ENCODE measurements at regions not wholly inside any gene's neighbourhood (a gene's known extent, or its start where the extent isn't known, plus 50 kb on each side); places are given as distances from the start of the nearest gene placed in this dataset.

DNA sequence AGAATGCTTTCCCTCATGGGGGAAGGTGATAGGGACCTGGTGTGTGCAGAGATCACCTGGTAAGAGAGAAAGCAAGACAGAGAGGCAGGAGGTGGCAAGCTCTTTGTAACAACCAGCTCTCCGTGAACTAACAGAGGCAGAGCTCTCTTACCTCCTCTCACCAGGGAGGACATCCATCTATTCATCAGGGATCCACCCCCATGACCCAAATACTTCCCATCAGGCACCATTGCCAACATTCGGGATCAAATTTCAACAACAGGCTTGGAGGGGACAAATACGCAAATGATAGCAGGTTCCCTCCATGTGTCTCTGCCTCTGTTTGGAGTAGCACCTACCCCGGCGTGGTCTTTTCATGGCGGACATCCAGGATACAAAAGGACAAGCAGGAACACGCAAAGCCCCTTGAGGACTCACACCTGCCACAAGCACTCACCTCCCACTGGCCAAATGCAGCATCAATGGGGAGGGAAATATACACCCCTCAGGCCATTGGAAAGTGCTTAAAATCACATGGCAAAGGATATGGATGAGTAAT lies 431.2 kb upstream of the AUTS2 start:
- DNase-seq (ENCODE audit: low spot score), result no peak

GRCh38 chr7:69169386-69169785 lies 428.9 kb upstream of the AUTS2 start:
- no peak for DNase-seq (ENCODE audit: low spot score)

GRCh38 chr7:69172357-69173077 lies 425.8 kb upstream of the AUTS2 start:
- no peak for DNase-seq (ENCODE audit: low spot score)

DNA sequence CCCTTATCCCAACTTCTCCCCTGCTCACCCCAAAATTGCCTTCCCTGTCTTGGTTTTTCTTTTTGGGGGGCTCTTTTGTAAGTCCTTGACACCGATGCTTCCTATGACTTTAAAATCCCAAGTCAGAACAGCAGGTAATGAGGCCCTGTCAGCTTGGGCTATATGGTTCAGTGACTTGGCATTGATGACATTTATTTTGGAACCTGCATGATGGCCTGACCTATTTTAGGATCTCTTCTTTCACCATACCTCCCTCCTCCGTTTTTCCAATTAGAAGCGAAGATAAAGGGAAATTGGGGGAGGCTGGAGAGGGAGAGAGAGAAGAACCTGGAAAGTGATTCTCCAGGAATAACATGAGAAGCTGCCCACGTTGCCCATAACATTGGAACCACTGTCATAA lies 424.9 kb upstream of the AUTS2 start:
- no peak for DNase-seq (ENCODE audit: low spot score)

DNA sequence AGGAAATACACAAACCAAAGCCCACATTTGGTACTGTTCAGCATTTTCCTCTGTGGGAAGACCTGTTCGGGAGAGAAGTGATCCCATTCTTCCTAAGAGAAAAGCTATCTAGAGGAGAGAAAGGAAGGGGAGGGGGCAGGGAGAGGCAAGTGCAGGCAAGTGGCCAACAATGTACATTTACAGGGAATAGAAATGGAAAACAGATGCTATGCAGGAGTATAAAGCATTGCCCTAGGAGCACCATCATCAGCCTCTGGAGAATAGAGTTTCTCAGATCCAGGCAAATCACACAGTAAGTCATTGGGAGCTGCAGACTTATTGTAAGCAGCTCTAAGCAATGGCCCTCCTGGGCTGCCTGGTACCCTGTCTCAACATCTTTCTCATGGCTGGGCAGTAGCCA lies 424.4 kb upstream of the AUTS2 start:
- no peak for DNase-seq (ENCODE audit: low spot score)

DNA sequence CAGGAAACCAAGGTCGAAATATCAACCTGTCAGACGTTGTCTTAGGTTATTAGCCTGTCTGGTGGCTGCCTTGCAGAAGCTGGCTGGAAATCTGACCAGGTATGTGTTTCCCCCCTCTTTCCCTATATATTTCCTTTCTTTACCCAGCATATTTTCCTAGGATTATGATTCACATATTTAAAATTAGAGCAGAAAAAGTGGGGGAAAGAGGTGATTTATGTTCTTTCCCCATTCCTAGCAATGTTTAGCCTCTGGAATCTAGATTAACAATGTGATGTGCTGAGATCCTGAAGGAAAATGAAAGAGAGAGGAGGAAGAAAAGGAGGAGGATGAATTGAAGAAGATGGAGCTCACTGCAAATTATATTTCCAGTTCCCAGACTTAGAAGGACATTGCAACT lies 421.4 kb upstream of the AUTS2 start:
- no peak for DNase-seq (ENCODE audit: low spot score)

- DNase-seq (ENCODE audit: low spot score), result no peak
Observed at GRCh38 chr7:69177461-69177861, 420.8 kb upstream of the AUTS2 start.

DNA sequence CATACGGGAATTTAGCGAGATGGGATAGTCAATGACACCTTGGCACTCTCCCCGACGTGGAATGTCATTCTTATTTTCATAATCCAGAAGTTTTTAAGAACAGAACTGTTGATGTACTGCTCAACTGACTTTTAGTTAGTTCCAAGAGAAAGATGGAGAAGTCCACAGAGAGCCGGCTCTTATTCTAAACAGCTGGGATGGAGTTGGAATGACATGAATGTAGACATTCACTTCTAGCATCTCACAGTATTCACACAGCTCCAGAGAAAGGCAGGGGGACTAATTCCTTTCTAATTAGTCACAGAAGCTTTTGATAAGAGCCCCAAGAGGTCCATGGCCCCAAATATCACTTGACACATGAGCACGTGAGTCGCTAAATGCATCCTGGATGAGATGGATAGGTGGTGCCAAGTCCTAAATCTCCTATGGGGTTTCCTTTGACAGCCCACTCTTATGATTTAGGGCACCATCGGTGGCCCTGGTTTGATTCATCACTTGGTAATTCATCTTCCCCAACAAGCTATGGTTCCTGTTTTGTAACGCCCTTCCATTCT lies 420.3 kb upstream of the AUTS2 start:
- no peak for DNase-seq (ENCODE audit: low spot score)

DNA sequence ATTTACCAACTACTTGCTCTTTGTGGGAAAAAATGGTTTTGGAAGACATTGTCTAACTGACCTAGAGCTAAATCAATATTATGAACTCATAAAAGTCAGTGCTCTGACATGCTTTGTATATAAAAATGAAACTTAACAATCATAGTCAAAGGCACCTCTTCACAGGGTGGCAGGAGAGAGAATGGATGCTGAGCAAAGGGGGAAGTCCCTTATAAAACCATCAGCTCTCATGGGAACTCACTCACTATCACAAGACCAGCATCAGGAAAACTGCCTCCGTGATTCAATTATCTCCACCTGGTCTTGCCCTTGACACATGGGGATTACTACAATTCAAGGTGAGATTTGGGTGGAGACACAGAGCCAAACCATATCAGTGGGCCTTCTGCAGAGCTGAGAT lies 417.6 kb upstream of the AUTS2 start:
- no peak for DNase-seq (ENCODE audit: low spot score)

- no peak for DNase-seq (ENCODE audit: low spot score)
Observed at GRCh38 chr7:69182596-69183467, 415.4 kb upstream of the AUTS2 start.

- no peak for DNase-seq (ENCODE audit: low spot score)
Observed at GRCh38 chr7:69184339-69184738, 413.9 kb upstream of the AUTS2 start.

GRCh38 chr7:69185170-69185569 lies 413.1 kb upstream of the AUTS2 start:
- no peak for DNase-seq (ENCODE audit: low spot score)

DNA sequence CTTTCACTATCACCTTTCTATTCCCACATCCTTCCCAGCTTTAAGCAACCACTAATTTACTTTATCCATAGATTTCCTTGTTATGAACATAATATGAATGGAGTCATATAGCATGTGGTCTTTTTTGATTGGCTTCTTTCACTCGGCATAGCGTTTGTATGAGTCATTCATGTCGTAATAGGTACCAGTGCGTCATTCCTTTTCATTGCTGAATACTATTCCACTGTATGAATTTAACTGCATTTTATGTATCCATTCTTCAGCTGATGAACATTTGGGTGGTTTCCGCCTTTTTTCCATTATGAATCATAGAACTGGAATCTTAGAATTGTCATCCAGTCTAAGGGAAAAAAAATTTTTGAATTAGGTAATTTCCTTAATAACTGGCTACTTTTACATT lies 411.3 kb upstream of the AUTS2 start:
- no peak for DNase-seq (ENCODE audit: low spot score)

GRCh38 chr7:69187824-69188333 lies 410.4 kb upstream of the AUTS2 start:
- DNase-seq (ENCODE audit: low spot score), result no peak

- DNase-seq (ENCODE audit: low spot score), result no peak
Observed at GRCh38 chr7:69189406-69189805, 408.9 kb upstream of the AUTS2 start.

DNA sequence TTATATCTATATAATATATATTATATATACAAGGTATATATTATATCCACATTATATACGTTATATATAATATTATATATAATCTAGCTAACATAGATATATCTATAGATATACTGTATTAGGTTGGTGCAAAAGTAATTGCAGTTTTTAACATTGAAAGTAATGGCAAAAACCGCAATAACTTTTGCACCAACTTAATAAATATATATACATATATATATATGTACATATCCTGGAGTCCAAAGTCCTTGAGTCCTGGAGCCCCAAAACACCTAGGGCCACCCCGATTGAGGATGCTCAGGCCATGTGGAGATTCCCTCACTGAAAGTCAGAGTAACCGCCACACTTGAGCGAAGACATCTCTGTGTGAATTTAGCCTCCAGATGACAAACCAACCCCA lies 408.2 kb upstream of the AUTS2 start:
- no peak for DNase-seq (ENCODE audit: low spot score)

DNA sequence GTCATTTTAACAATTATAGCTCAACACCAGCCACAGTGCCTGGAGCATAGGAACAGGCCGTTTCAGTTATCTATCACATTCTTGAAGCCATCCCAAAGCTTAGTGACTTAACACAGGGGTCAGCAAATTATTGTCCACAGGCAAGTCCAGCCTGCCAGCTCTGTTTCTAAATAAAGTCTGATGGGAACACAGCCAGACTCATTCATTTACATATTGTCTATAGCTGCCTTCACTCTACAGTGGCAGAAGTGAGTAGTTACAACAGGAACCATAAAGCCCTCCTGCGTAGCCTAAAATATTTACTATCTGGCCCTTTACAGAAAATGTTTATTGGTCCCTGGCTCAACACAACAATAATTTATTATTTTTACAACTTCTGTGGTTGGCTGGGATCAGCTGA lies 407.5 kb upstream of the AUTS2 start:
- DNase-seq (ENCODE audit: low spot score), result no peak

- DNase-seq (ENCODE audit: low spot score), result no peak
Observed at GRCh38 chr7:69192134-69192533, 406.1 kb upstream of the AUTS2 start.

DNA sequence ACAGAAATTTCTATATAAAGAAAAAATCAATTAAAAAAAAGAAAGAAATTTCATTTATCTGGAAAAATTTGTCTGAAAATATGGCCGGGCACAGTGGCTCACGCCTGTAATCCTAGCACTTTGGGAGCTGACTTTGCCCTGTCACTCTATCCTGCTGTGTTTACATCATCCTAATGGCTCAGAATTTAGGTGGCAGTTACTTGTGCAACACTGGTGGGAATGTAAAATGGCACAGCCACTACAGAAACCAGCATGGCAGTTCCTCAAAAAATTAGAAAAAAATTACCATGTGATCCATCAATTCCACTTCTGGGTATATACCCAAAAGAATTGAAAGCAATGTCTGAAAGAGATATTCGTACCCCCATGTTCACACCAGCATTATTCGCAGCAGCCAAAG lies 405.2 kb upstream of the AUTS2 start:
- DNase-seq (ENCODE audit: low spot score), result no peak

- DNase-seq (ENCODE audit: low spot score), result no peak
Observed at GRCh38 chr7:69196593-69196992, 401.7 kb upstream of the AUTS2 start.

GRCh38 chr7:69198250-69198649 lies 400.0 kb upstream of the AUTS2 start:
- no peak for DNase-seq (ENCODE audit: low spot score)

- no peak for DNase-seq (ENCODE audit: low spot score)
Observed at GRCh38 chr7:69199041-69199440, 399.2 kb upstream of the AUTS2 start.

DNA sequence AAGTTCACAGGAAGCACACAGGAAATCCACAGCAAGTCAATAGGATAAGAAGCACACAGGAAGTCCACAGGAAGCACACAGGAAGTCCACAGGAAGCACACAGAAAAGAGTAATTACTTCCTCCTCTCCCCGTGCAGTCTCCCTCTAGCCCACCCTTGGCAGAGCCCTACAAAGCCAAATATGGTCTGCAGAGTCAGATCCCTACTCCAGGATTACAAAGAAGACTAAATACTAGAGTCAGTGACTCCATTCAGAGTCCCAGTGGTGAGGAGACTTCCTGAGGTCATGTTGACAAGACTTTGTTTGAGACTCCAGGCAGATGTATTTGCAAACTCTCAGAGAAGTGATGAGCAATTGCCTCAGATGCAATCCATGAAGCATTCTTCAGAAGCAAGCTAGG lies 398.6 kb upstream of the AUTS2 start:
- no peak for DNase-seq (ENCODE audit: low spot score)

All from CD4-positive, alpha-beta T cell treated with Interleukin-2 at 100 ng/mL for 4 hours (primary cell).